Coronary artery (tissue), 2 donors: ENCODE measurements at regions not wholly inside any gene's neighbourhood (a gene's known extent, or its start where the extent isn't known, plus 50 kb on each side); places are given as distances from the start of the nearest gene placed in this dataset.

Source experiments
- DNase-seq: peaks from one replicate; pipeline ENCODE4 v3.0.0-alpha.2; 2017; ENCODE audit warnings: low spot score
- H3K27ac ChIP-seq, 2 donors: fragments of 200-600 bp; sonication (generic); one replicate each; pipeline ENCODE4 v1.5.1; 2016 to 2019
- H3K4me3 ChIP-seq: fragments of 200-600 bp; sonication (generic); 2 replicates; pipeline ENCODE4 v1.5.1; 2016; ENCODE audit warnings: mild to moderate bottlenecking, moderate library complexity
- TF ChIP-seq, protein P1 (sequence below): fragments of 200-600 bp; sonication (generic); IDR thresholded peaks from one replicate; pipeline ENCODE4 v1.5.1; 2019; ENCODE audit warnings: antibody characterized with exemption

- no peak for DNase-seq
- Histone ChIP-seq H3K4me3 (no peak overlapping the region), H3K27ac (no peak overlapping the region)
- TF ChIP-seq, protein P1, sequence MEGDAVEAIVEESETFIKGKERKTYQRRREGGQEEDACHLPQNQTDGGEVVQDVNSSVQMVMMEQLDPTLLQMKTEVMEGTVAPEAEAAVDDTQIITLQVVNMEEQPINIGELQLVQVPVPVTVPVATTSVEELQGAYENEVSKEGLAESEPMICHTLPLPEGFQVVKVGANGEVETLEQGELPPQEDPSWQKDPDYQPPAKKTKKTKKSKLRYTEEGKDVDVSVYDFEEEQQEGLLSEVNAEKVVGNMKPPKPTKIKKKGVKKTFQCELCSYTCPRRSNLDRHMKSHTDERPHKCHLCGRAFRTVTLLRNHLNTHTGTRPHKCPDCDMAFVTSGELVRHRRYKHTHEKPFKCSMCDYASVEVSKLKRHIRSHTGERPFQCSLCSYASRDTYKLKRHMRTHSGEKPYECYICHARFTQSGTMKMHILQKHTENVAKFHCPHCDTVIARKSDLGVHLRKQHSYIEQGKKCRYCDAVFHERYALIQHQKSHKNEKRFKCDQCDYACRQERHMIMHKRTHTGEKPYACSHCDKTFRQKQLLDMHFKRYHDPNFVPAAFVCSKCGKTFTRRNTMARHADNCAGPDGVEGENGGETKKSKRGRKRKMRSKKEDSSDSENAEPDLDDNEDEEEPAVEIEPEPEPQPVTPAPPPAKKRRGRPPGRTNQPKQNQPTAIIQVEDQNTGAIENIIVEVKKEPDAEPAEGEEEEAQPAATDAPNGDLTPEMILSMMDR, result no peak
Observed at GRCh38 chr2:212945526-212945925, 205.9 kb downstream of the IKZF2 start.

- Histone ChIP-seq H3K27ac (peak overlapping the region in 1 of 2 donors; percentile 46), H3K4me3 (no peak overlapping the region)
- TF ChIP-seq, protein P1, result no peak
- DNase-seq, result no peak
Observed at GRCh38 chr2:212943351-212943750, 208.1 kb downstream of the IKZF2 start.

- TF ChIP-seq, protein P1, result no peak
- H3K4me3 ChIP-seq, result no peak overlapping the region
- no peak overlapping the region for H3K27ac ChIP-seq
- no peak for DNase-seq
Observed at GRCh38 chr2:212941361-212941760, 210.1 kb downstream of the IKZF2 start.

- no peak overlapping the region for H3K4me3 ChIP-seq
- TF ChIP-seq, protein P1, result no peak
- DNase-seq, result no peak
- no peak overlapping the region for H3K27ac ChIP-seq
Observed at GRCh38 chr2:212940816-212941215, 210.6 kb downstream of the IKZF2 start.

GRCh38 chr2:212939777-212940531, 211.5 kb downstream of the IKZF2 start:
- DNase-seq, result no peak
- Histone ChIP-seq H3K4me3 (no peak overlapping the region), H3K27ac (no peak overlapping the region)
- TF ChIP-seq, protein P1, result no peak

- TF ChIP-seq, protein P1, result no peak
- Histone ChIP-seq H3K4me3 (no peak overlapping the region), H3K27ac (no peak overlapping the region)
- DNase-seq, result no peak
Observed at GRCh38 chr2:212938144-212938793, 213.1 kb downstream of the IKZF2 start.

GRCh38 chr2:212936572-212936971, 214.8 kb downstream of the IKZF2 start:
- TF ChIP-seq, protein P1, result no peak
- Histone ChIP-seq H3K4me3 (no peak overlapping the region), H3K27ac (no peak overlapping the region)
- no peak for DNase-seq
